SK-N-SH treated with all-trans-retinoic acid at 6 μM for 48 hours (cell line): ENCODE measurements at regions not wholly inside any gene's neighbourhood (a gene's known extent, or its start where the extent isn't known, plus 50 kb on each side); places are given as distances from the start of the nearest gene placed in this dataset.

Experiments
- ARNTL ChIP-seq: fragments of 450-650 bp; formaldehyde crosslinking; IDR thresholded peaks from 2 replicates; pipeline ENCODE4 v1.5.0; 2020; ENCODE audit warnings: low read depth, mild to moderate bottlenecking, moderate library complexity, borderline replicate concordance
- BACH2 ChIP-seq: fragments of 250-450 bp; sonication (Bioruptor Pico); IDR thresholded peaks from 2 replicates; pipeline ENCODE4 v1.9.0; 2021; ENCODE audit warnings: mild to moderate bottlenecking, borderline replicate concordance
- CREB5 ChIP-seq: fragments of 250-450 bp; sonication (Bioruptor Pico); IDR thresholded peaks from 2 replicates; pipeline ENCODE4 v1.5.1; 2020; ENCODE audit warnings: low read depth, mild to moderate bottlenecking, moderate library complexity
- CSDC2 ChIP-seq: fragments of 250-450 bp; sonication (Bioruptor Pico); IDR thresholded peaks from 2 replicates; pipeline ENCODE4 v1.5.0; 2020; ENCODE audit warnings: mild to moderate bottlenecking, moderate library complexity
- ESRRG ChIP-seq: fragments of 250-450 bp; sonication (Bioruptor Pico); IDR thresholded peaks from 2 replicates; pipeline ENCODE4 v1.6.1; 2021; ENCODE audit warnings: mild to moderate bottlenecking
- GLIS3 ChIP-seq: fragments of 250-450 bp; sonication (Bioruptor Pico); IDR thresholded peaks from 2 replicates; pipeline ENCODE4 v1.5.0; 2020; ENCODE audit warnings: mild to moderate bottlenecking, moderate library complexity
- ISL1 ChIP-seq: fragments of 250-450 bp; sonication (Bioruptor Pico); IDR thresholded peaks from 2 replicates; pipeline ENCODE4 v2.1.2; 2022; ENCODE audit warnings: mild to moderate bottlenecking, moderate library complexity
- OSR1 ChIP-seq: fragments of 250-450 bp; sonication (Bioruptor Pico); IDR thresholded peaks from 2 replicates; pipeline ENCODE4 v1.8.0; 2022; ENCODE audit warnings: moderate library complexity, mild to moderate bottlenecking, inconsistent platforms
- RARB ChIP-seq: fragments of 250-450 bp; sonication (Bioruptor Pico); IDR thresholded peaks from 2 replicates; pipeline ENCODE4 v1.8.0; 2021; ENCODE audit warnings: mild to moderate bottlenecking, moderate library complexity
- ZC3H10 ChIP-seq: fragments of 250-450 bp; sonication (Bioruptor Pico); IDR thresholded peaks from 2 replicates; pipeline ENCODE4 v1.5.1; 2021; ENCODE audit warnings: mild to moderate bottlenecking, moderate library complexity
- ZFP3 ChIP-seq: fragments of 250-450 bp; sonication (Bioruptor Pico); IDR thresholded peaks from 2 replicates; pipeline ENCODE4 v1.5.0; 2020; ENCODE audit warnings: mild to moderate bottlenecking, moderate library complexity
- ZNF565 ChIP-seq: fragments of 450-650 bp; formaldehyde crosslinking; conservative IDR thresholded peaks from 2 replicates; pipeline ENCODE4 v1.5.0; 2020; ENCODE audit warnings: low read depth, mild to moderate bottlenecking, moderate library complexity
- TF ChIP-seq, protein P1 (sequence below): fragments of 250-450 bp; sonication (Bioruptor Pico); IDR thresholded peaks from 2 replicates; pipeline ENCODE4 v1.8.0; 2020; ENCODE audit warnings: mild to moderate bottlenecking, moderate library complexity, borderline replicate concordance

DNA sequence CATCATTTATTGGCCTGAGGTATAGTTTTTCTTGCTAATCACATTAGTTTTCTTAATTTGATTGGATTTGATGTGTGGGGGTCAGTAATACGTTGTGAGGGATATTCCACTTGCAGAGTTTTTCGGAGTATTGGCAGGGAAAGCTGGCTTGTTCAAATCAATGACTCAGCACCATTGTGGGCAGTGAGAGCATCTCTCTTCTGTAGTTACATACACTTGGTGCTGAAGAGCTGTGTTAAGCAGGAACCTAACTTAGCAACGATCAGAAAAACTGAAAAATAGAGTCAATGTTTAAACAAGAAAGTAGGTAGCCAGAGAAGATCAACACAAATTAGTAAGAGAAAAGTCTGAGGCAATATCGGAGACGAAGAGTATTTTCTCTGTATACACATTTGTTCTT lies 344.6 kb upstream of the EDIL3 start:
- no peak for TF ChIP-seq ZC3H10 (CRISPR knock-in tag)
- TF ChIP-seq OSR1 (CRISPR knock-in tag), result no peak
- TF ChIP-seq, protein P1, sequence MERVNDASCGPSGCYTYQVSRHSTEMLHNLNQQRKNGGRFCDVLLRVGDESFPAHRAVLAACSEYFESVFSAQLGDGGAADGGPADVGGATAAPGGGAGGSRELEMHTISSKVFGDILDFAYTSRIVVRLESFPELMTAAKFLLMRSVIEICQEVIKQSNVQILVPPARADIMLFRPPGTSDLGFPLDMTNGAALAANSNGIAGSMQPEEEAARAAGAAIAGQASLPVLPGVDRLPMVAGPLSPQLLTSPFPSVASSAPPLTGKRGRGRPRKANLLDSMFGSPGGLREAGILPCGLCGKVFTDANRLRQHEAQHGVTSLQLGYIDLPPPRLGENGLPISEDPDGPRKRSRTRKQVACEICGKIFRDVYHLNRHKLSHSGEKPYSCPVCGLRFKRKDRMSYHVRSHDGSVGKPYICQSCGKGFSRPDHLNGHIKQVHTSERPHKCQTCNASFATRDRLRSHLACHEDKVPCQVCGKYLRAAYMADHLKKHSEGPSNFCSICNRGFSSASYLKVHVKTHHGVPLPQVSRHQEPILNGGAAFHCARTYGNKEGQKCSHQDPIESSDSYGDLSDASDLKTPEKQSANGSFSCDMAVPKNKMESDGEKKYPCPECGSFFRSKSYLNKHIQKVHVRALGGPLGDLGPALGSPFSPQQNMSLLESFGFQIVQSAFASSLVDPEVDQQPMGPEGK, result no peak
- TF ChIP-seq ZNF565 (CRISPR knock-in tag), result no peak
- TF ChIP-seq ZFP3 (CRISPR knock-in tag), result no peak
- no peak for TF ChIP-seq GLIS3 (CRISPR knock-in tag)
- no peak for TF ChIP-seq ISL1 (CRISPR knock-in tag)
- no peak for TF ChIP-seq BACH2 (CRISPR knock-in tag)
- TF ChIP-seq CSDC2 (CRISPR knock-in tag), result no peak
- no peak for TF ChIP-seq CREB5 (CRISPR knock-in tag)
- TF ChIP-seq ARNTL (CRISPR knock-in tag), result no peak
- TF ChIP-seq ESRRG, result no peak
- TF ChIP-seq RARB (CRISPR knock-in tag), result no peak
